Glutamatergic neuron (in vitro differentiated cells): ENCODE measurements at regions not wholly inside any gene's neighbourhood (a gene's known extent, or its start where the extent isn't known, plus 50 kb on each side); places are given as distances from the start of the nearest gene placed in this dataset.
A peak's percentile ranks its signal among the peaks of the same experiment; 100 is the strongest.

Source experiments
- DNase-seq: peaks from one replicate; pipeline ENCODE4 v3.0.0; 2022
- H3K27ac Mint-ChIP-seq: one replicate; pipeline ENCODE4 v1.8.0; 2020; ENCODE audit warnings: mild to moderate bottlenecking, mixed read lengths, inconsistent platforms; ENCODE audit not compliant: unreplicated experiment
- H3K27me3 Mint-ChIP-seq: one replicate; pipeline ENCODE4 v1.8.0; 2020; ENCODE audit warnings: mild to moderate bottlenecking, moderate library complexity, mixed read lengths, inconsistent platforms; ENCODE audit not compliant: unreplicated experiment
- H3K36me3 Mint-ChIP-seq: one replicate; pipeline ENCODE4 v1.8.0; 2020; ENCODE audit warnings: mild to moderate bottlenecking, mixed read lengths, inconsistent platforms; ENCODE audit not compliant: unreplicated experiment
- H3K4me1 Mint-ChIP-seq: one replicate; pipeline ENCODE4 v1.8.0; 2020; ENCODE audit warnings: mild to moderate bottlenecking, low read depth, mixed read lengths, inconsistent platforms; ENCODE audit not compliant: unreplicated experiment
- H3K4me3 Mint-ChIP-seq: one replicate; pipeline ENCODE4 v1.8.0; 2020; ENCODE audit warnings: mild to moderate bottlenecking, mixed read lengths, inconsistent platforms; ENCODE audit not compliant: unreplicated experiment
- H3K9me3 Mint-ChIP-seq: one replicate; pipeline ENCODE4 v1.8.0; 2020; ENCODE audit warnings: mild to moderate bottlenecking, moderate library complexity, mixed read lengths, inconsistent platforms; ENCODE audit not compliant: unreplicated experiment
- TF ChIP-seq, protein P1 (sequence below): fragments of 200-600 bp; sonication (generic); IDR thresholded peaks from one replicate; pipeline ENCODE4 v1.5.0; 2021; ENCODE audit not compliant: partially characterized antibody, unreplicated experiment

DNA sequence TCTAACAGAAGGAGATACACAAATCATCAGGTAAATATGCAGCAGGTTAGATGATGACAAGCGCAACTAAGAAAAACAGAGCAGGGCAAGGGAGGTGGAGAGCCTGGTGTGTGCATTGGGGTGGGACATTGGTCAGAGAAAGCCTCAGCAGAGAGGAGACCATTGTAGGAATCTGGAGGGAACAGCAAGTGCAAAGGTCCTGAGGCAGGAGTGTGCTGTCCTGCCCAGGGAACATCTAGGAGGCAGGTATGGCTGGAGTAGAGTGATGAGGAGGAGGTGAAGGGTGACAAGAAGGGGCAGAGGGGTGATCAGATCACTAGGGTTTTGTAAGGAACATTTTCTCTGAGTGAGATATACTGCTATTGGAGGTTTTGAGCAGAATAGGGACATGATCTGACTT is 90.1 kb downstream of the NCR2 start:
- DNase-seq = no peak
- peaks cover 6% of the 10 kb centered on the region for H3K4me1 Mint-ChIP-seq
- no peak overlapping the region for H3K27ac Mint-ChIP-seq
- no peak overlapping the region for H3K4me3 Mint-ChIP-seq
- peaks cover 5% of the 10 kb centered on the region for H3K9me3 Mint-ChIP-seq
- TF ChIP-seq, protein P1, sequence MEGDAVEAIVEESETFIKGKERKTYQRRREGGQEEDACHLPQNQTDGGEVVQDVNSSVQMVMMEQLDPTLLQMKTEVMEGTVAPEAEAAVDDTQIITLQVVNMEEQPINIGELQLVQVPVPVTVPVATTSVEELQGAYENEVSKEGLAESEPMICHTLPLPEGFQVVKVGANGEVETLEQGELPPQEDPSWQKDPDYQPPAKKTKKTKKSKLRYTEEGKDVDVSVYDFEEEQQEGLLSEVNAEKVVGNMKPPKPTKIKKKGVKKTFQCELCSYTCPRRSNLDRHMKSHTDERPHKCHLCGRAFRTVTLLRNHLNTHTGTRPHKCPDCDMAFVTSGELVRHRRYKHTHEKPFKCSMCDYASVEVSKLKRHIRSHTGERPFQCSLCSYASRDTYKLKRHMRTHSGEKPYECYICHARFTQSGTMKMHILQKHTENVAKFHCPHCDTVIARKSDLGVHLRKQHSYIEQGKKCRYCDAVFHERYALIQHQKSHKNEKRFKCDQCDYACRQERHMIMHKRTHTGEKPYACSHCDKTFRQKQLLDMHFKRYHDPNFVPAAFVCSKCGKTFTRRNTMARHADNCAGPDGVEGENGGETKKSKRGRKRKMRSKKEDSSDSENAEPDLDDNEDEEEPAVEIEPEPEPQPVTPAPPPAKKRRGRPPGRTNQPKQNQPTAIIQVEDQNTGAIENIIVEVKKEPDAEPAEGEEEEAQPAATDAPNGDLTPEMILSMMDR = no peak
- H3K27me3 Mint-ChIP-seq = peaks cover 4% of the 10 kb centered on the region
- peaks cover 5% of the 10 kb centered on the region for H3K36me3 Mint-ChIP-seq

DNA sequence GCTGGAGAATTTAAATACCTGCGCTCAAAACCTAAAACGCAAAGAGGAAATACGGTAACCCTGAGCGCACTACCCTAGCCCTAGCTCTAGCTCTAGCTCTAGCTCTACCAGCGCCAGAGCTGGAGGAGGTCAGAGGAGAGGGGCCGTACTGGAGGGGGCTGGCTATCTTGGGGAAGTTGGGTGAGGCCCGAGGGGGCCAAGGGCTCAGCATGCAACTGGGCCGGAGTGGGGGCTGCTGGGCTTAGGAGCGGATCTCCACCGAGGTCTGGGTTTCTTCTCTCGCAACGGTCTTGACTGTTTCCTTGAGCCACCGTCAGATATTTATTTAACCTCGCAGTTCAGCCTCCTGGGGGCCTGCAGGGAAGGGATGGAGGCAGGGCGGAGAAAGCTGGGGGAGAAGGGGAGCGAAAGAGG is 91.0 kb downstream of the NCR2 start:
- H3K27me3 Mint-ChIP-seq = peaks cover 4% of the 10 kb centered on the region
- H3K27ac Mint-ChIP-seq = no peak overlapping the region
- H3K9me3 Mint-ChIP-seq = peaks cover 5% of the 10 kb centered on the region
- peaks cover 5% of the 10 kb centered on the region for H3K36me3 Mint-ChIP-seq
- DNase-seq = no peak
- peaks cover 5% of the 10 kb centered on the region for H3K4me1 Mint-ChIP-seq
- no peak overlapping the region for H3K4me3 Mint-ChIP-seq
- TF ChIP-seq, protein P1 = no peak

DNA sequence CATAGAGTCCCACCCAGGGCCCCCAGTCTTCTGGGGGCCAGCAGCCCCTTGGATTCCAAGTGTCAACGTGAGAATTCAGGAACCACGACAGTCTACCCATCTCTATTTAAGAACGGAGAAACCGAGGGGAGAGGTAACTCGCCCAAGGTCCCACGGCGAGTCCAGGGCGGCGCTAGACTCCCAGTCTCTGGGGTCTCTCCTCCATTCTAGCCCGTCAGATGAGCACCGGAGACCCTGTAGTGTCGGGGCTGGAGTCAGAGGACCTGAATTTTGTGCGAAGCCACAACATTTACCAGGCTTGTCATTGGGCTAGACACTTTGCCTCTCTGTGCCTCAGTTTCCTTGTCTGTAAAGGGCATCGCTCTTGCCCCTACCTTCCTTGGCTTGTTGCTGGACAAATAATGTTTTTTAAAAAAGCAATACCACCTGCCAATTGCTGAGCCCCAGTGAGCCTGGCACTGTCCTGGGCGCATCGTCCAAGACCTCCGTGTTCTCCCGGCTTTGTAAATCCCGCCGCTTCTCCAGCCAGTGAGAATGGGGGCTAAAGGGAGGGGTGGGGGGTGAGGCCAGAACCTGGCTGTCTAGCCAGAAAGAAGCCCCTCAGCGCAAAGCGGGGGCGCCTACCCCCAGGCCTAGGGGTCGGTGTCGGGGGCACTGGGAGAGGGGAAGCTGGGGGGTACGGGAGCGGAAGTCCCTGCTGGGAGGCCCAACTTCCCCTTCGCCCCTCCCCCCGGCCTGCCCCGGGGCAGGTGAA is 91.7 kb downstream of the NCR2 start:
- DNase-seq = no peak
- Mint-ChIP-seq H3K4me3 (no peak overlapping the region), H3K9me3 (peaks cover 3% of the 10 kb centered on the region), H3K27ac (no peak overlapping the region), H3K36me3 (peaks cover 5% of the 10 kb centered on the region), H3K27me3 (peaks cover 4% of the 10 kb centered on the region), H3K4me1 (peaks cover 3% of the 10 kb centered on the region)
- TF ChIP-seq, protein P1 = no peak

DNA sequence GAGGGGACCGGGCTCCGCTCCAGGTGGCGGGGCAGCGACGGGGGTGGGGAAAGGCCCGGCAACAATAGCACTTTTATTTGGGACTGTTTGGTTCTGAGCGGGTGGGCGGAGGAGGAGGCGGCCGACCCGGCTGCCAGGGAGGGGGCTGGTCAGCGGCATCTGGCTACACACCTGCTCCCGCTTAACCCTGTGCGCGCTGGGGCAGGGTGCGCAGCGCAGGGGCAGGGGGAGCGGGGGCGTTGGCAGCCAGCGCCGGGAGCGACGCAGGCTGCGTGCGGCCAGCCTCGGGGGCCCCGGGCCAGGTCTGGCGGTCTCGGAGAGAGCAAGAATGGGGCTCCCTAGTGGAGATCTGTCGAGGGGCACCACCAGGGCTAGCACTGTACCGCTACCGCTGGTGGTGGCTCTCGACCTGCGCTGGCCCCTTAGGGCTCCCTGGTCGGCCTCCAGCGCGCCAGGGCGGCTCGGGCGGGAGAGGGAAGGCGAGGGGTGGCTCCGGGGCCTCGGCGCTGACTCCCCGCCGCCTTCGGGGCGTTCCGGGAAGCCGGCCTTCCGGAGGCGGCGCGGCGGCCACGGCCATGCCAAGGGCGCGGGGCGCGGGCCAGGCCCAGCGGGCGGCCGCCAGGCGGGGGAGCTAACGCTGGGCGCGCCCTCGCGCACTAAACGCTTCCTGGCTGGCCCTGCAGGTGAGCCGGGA is 92.4 kb downstream of the NCR2 start:
- TF ChIP-seq, protein P1 = no peak

More for the DNA sequence above, 92.4 kb downstream of the NCR2 start:
- peaks cover 3% of the 10 kb centered on the region for H3K9me3 Mint-ChIP-seq
- H3K36me3 Mint-ChIP-seq = peaks cover 5% of the 10 kb centered on the region
- H3K4me3 Mint-ChIP-seq = peak overlapping the region; percentile 42
- H3K27me3 Mint-ChIP-seq = peaks cover 4% of the 10 kb centered on the region
- DNase-seq = peak; percentile 48
- H3K27ac Mint-ChIP-seq = no peak overlapping the region
- H3K4me1 Mint-ChIP-seq = peaks cover 3% of the 10 kb centered on the region
